SK-N-MC (cell line): ENCODE measurements at regions not wholly inside any gene's neighbourhood (a gene's known extent, or its start where the extent isn't known, plus 50 kb on each side); places are given as distances from the start of the nearest gene placed in this dataset.
"Not testable (repeated sequence)": the region's sequence is repeated elsewhere in the genome, so short reads cannot be mapped to it uniquely, and the experiment has no call there.

ENCODE experiments used
- DNase-seq: peaks from one replicate; pipeline ENCODE4 v3.0.0-alpha.2; 2011; ENCODE audit warnings: low read depth, low spot score
- H3K27ac ChIP-seq: fragments of 200-600 bp; sonication (generic); 2 replicates; pipeline ENCODE4 v1.5.1; 2016; ENCODE audit warnings: mixed run types
- H3K36me3 ChIP-seq: fragments of 200-600 bp; sonication (generic); 2 replicates; pipeline ENCODE4 v1.6.1; 2017; ENCODE audit warnings: antibody characterized with exemption, low read length, mixed read lengths; ENCODE audit not compliant: insufficient read depth
- H3K4me3 ChIP-seq: fragments of 200-600 bp; sonication (generic); 2 replicates; pipeline ENCODE4 v1.5.1; 2016
- H3K9ac ChIP-seq: fragments of 200-600 bp; sonication (generic); 2 replicates; pipeline ENCODE4 v1.8.0; 2017; ENCODE audit warnings: mixed run types, mixed read lengths; ENCODE audit not compliant: insufficient read length
- H3K9me3 ChIP-seq: fragments of 200-600 bp; sonication (generic); 2 replicates; pipeline ENCODE4 v1.6.1; 2017; ENCODE audit warnings: low read depth, mild to moderate bottlenecking, antibody characterized with exemption, low read length, moderate library complexity, mixed read lengths
- EZH2 ChIP-seq: fragments of 200-600 bp; sonication (generic); IDR thresholded peaks from one replicate; pipeline ENCODE4 v1.6.1; 2017; ENCODE audit warnings: antibody characterized with exemption
- FOXP2 ChIP-seq: optimal IDR thresholded peaks from 2 replicates; pipeline ENCODE3; 2011; ENCODE audit warnings: mild to moderate bottlenecking, moderate library complexity; ENCODE audit not compliant: insufficient read depth; ENCODE audit errors: extremely low read length, control extremely low read depth
- POLR2AphosphoS5 ChIP-seq: IDR thresholded peaks from 2 replicates; pipeline ENCODE4 v1.6.1; 2012; ENCODE audit warnings: mild to moderate bottlenecking, low read depth, low read length, borderline replicate concordance

- Histone ChIP-seq H3K4me3 (no peak overlapping the region), H3K9ac (no peak overlapping the region), H3K27ac (no peak overlapping the region), H3K36me3 (no peaks in the 10 kb centered on the region), H3K9me3 (no peaks in the 10 kb centered on the region)
- DNase-seq: no peak
- TF ChIP-seq EZH2 (no peak), FOXP2 (no peak), POLR2AphosphoS5 (no peak)
Observed at GRCh38 chr16:73404001-73404400, 356.1 kb upstream of the ZFHX3 start.

GRCh38 chr16:73403291-73403690 lies 355.4 kb upstream of the ZFHX3 start:
- TF ChIP-seq FOXP2: no peak
- no peak for TF ChIP-seq POLR2AphosphoS5
- TF ChIP-seq EZH2: no peak
- Histone ChIP-seq H3K4me3 (no peak overlapping the region), H3K9ac (no peak overlapping the region)

GRCh38 chr16:73400951-73401350 lies 353.0 kb upstream of the ZFHX3 start:
- no peak for DNase-seq
- Histone ChIP-seq H3K9me3 (no peaks in the 10 kb centered on the region), H3K4me3 (no peak overlapping the region), H3K9ac (no peak overlapping the region), H3K36me3 (no peaks in the 10 kb centered on the region), H3K27ac (no peak overlapping the region)
- TF ChIP-seq POLR2AphosphoS5: no peak
- TF ChIP-seq FOXP2: no peak
- no peak for TF ChIP-seq EZH2

More at GRCh38 chr16:73403291-73403690, 355.4 kb upstream of the ZFHX3 start:
- H3K36me3 ChIP-seq: no peaks in the 10 kb centered on the region
- no peaks in the 10 kb centered on the region for H3K9me3 ChIP-seq
- no peak overlapping the region for H3K27ac ChIP-seq
- no peak for DNase-seq

GRCh38 chr16:73399997-73400396 lies 352.1 kb upstream of the ZFHX3 start:
- DNase-seq: no peak
- Histone ChIP-seq H3K4me3 (no peak overlapping the region), H3K36me3 (no peaks in the 10 kb centered on the region), H3K9me3 (no peaks in the 10 kb centered on the region), H3K9ac (no peak overlapping the region), H3K27ac (no peak overlapping the region)
- TF ChIP-seq FOXP2 (no peak), EZH2 (no peak), POLR2AphosphoS5 (no peak)

GRCh38 chr16:73399486-73399885 lies 351.6 kb upstream of the ZFHX3 start:
- Histone ChIP-seq H3K9me3 (no peaks in the 10 kb centered on the region), H3K9ac (no peak overlapping the region), H3K4me3 (no peak overlapping the region), H3K36me3 (no peaks in the 10 kb centered on the region), H3K27ac (no peak overlapping the region)
- TF ChIP-seq EZH2 (no peak), FOXP2 (no peak), POLR2AphosphoS5 (no peak)
- DNase-seq: no peak

GRCh38 chr16:73398604-73399003 lies 350.7 kb upstream of the ZFHX3 start:
- DNase-seq, H3K36me3 ChIP-seq, H3K9me3 ChIP-seq, H3K27ac ChIP-seq, H3K9ac ChIP-seq, H3K4me3 ChIP-seq: not testable (repeated sequence)

GRCh38 chr16:73396556-73396955 lies 348.6 kb upstream of the ZFHX3 start:
- H3K27ac ChIP-seq: no peak overlapping the region
- no peak overlapping the region for H3K4me3 ChIP-seq
- H3K9me3 ChIP-seq: no peaks in the 10 kb centered on the region
- no peak for DNase-seq
- TF ChIP-seq POLR2AphosphoS5 (no peak), FOXP2 (no peak), EZH2 (no peak)
- H3K9ac ChIP-seq: no peak overlapping the region
- H3K36me3 ChIP-seq: no peaks in the 10 kb centered on the region

- Histone ChIP-seq H3K27ac (no peak overlapping the region), H3K9me3 (no peaks in the 10 kb centered on the region), H3K36me3 (no peaks in the 10 kb centered on the region), H3K9ac (no peak overlapping the region), H3K4me3 (no peak overlapping the region)
- TF ChIP-seq POLR2AphosphoS5 (no peak), FOXP2 (no peak), EZH2 (no peak)
- no peak for DNase-seq
Observed at GRCh38 chr16:73390936-73391335, 343.0 kb upstream of the ZFHX3 start.

- no peak overlapping the region for H3K4me3 ChIP-seq
- no peak for DNase-seq
- no peaks in the 10 kb centered on the region for H3K36me3 ChIP-seq
- H3K9me3 ChIP-seq: no peaks in the 10 kb centered on the region
- no peak overlapping the region for H3K27ac ChIP-seq
- no peak for TF ChIP-seq FOXP2
- TF ChIP-seq POLR2AphosphoS5: no peak
- TF ChIP-seq EZH2: no peak
- H3K9ac ChIP-seq: no peak overlapping the region
Observed at GRCh38 chr16:73390491-73390890, 342.6 kb upstream of the ZFHX3 start.

GRCh38 chr16:73389085-73389484 lies 341.2 kb upstream of the ZFHX3 start:
- Histone ChIP-seq H3K27ac (no peak overlapping the region), H3K9me3 (no peaks in the 10 kb centered on the region), H3K36me3 (no peaks in the 10 kb centered on the region), H3K4me3 (no peak overlapping the region), H3K9ac (no peak overlapping the region)
- TF ChIP-seq POLR2AphosphoS5 (no peak), EZH2 (no peak), FOXP2 (no peak)
- DNase-seq: no peak
